GM19025 (cell line): ENCODE measurements at regions not wholly inside any gene's neighbourhood (a gene's known extent, or its start where the extent isn't known, plus 50 kb on each side); places are given as distances from the start of the nearest gene placed in this dataset.

ENCODE experiments used
- ATAC-seq: cut with Tn5 transposase; IDR thresholded peaks from one replicate; pipeline ENCODE4 v1.9.1; 2021; ENCODE audit warnings: mild to moderate bottlenecking, low read depth, moderate library complexity; ENCODE audit not compliant: unreplicated experiment

- no peak for ATAC-seq
Measured at GRCh38 chr14:97319691-97320090, 522.5 kb downstream of the VRK1 start.

- ATAC-seq: no peak
Measured at GRCh38 chr14:97328743-97329142, 531.6 kb downstream of the VRK1 start.

DNA sequence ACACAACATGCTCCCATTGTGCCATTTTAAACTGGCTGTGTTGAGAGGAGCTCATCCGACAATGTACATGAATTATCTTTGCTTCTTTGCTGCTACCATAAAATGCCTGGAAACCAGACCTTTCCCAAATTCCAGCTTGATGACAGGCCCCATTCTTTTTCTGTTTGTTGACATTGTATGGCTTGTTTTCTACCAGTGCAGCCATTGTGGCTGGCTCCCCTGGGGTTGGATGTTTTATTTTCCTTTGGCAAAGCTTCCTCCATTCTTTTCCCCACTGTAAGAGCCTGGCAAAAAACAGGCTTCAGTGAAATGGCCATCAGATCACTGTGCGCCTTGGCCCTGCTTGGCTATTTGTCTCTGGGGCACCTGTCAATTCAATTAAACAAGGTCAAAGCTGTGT is 532.5 kb downstream of the VRK1 start:
- ATAC-seq: no peak

DNA sequence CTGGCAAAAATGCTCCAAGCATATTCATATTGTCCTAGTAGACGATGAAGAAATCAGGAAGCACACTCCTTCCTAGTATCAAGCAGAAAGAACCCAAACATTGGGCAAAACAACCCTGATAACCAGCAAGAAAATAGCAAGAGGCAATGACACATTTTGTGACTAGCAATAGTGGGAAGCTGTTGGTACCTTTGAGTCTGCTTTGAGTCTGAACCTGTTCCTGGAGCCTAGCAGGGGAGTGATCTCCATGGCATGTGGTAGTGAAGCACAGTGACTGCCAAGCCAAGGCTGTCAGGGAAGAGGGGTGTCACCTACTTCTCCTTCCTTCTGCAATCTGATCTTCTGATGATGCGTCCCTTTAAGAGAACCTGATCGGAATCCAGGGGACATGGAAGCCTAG is 533.9 kb downstream of the VRK1 start:
- ATAC-seq: no peak

GRCh38 chr14:97331526-97331925 is 534.3 kb downstream of the VRK1 start:
- ATAC-seq: no peak

DNA sequence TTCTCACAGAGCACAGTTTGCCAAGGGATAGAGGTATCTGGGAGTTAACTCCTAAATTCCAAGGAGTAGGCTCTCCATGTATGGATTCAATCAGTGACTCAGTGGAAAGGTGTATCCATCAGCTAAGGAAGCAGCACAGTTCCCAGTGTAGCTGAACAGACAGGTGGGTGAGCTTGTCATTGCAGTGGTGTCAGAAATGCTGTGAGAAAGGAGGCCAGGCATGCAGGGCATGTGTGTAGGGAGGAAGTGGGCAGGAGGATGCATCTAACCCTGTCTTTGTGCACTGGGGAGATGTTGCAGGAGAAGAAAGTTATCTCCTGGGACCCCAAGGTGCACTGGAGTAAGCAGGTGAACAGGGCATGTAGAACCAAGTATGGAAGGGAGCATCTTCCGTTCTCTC is 539.0 kb downstream of the VRK1 start:
- ATAC-seq: no peak

DNA sequence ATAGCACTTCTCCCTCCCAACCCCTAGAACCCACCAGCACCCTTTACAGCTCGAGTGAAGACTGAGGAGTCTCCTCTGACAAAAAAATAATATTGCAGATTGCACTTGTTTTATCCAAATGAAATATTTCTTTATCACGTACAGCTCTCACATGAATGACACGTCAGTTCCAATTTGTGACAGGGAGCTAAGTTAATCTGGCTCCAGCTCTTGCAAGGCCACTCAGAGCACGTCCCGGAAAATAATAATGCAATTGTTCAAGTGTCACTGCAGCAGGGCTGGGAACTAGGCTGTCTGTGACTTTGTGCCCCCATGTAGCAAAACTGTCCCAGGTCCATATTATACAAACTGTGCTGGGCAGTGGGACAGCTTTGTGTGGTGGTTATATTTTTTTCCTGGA is 539.6 kb downstream of the VRK1 start:
- no peak for ATAC-seq

GRCh38 chr14:97337267-97337666 is 540.1 kb downstream of the VRK1 start:
- ATAC-seq: no peak

- no peak for ATAC-seq
Measured at GRCh38 chr14:97337670-97338069, 540.5 kb downstream of the VRK1 start.

DNA sequence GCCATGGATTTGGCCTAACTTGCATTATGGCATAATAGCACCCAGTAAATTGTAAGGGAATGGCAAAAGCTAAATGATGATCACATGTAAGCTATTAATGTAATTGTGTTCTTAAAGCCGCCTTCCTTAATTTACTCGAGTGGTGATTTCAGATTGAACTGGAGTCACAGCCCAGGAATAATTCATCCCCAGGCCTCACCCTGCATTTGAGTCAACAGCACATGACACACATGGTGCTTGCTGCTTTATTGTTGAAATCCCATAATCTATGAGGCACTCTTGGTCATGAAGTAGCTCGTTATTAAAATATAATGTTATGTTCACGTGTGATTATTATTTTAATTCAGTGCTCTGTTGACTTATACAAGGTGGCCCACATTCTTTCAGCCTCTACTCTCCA is 547.5 kb downstream of the VRK1 start:
- ATAC-seq: no peak

DNA sequence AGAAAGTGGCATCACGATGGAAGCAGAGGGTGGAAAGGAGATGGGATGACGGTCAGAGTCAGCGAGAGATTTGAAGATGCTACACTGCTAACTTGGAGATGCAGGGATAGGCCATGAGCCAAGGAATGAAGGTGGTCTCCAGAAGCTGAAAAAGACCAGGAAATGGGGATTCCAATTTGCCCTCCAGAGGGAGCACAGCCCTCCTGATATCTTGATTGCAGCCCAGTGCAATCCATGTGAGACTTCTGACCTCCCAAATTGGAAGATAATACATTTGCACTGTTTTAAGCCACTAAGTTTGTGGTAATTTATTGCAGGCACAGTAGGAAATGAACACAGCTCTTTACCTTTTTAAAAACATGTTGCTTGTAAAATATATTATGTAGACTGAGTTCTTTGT is 549.5 kb downstream of the VRK1 start:
- ATAC-seq: no peak

- ATAC-seq: no peak
Measured at GRCh38 chr14:97349463-97349862, 552.3 kb downstream of the VRK1 start.

DNA sequence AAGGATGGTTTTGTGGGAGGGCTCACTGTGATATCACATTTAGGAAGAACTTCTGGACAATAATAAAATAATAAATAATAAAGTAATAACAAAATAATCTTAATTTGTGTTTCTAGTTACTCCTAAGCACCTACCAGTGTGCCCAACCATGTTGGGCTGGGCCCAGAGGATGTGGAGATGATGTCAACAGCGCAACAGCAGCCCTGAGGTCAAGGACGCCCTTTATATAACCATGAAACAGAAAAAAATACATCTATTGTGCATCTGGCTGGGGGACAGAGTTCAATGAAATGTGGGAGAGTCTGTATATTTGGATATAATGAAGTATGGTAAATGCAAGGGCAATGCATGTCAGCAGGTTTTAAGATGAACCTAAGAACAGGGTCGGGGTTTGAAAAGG is 552.8 kb downstream of the VRK1 start:
- no peak for ATAC-seq

DNA sequence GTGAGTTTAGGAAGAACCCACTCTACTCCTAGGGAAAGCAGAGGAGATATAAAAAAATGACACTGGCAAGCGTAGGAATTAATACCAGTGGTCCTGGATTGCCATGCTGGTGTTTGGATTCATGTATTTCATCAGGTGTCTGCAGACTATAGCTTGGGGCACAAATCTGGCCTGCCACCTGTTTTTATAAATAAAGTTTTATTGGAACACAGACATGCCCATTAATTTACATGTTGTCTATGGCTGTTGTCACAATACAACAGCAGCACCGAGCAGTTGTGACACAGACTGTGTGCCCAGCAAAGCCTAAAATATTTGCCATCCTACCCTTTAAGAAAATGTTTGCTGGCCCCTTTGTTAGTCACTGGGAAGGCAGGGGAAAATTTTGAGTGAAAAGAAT is 553.2 kb downstream of the VRK1 start:
- no peak for ATAC-seq

GRCh38 chr14:97350894-97351731 is 553.9 kb downstream of the VRK1 start:
- no peak for ATAC-seq

GRCh38 chr14:97353102-97353501 is 555.9 kb downstream of the VRK1 start:
- no peak for ATAC-seq

- ATAC-seq: no peak
Measured at GRCh38 chr14:97354119-97354722, 557.0 kb downstream of the VRK1 start.

DNA sequence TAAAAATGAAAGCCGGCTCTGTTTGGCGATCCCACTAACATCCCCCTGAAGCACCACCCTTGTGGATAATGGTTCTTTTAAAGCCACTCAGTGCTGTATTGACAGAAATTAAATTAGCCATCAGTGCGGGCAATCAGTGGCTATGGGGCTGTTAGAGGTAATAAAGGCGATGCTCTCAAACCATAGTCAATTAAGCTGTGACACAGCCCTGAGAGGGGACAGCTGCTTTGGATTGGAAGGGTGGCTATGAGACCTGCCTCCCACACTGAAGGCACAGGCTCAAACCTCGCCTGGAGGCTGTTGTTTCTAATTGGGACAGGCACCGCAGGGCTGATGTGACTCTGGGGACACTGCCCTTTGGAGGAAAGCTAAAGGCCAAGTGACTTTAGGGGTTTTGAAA is 562.2 kb downstream of the VRK1 start:
- no peak for ATAC-seq

- ATAC-seq: no peak
Measured at GRCh38 chr14:97361181-97361580, 564.0 kb downstream of the VRK1 start.

GRCh38 chr14:97361958-97362357 is 564.8 kb downstream of the VRK1 start:
- ATAC-seq: no peak

- ATAC-seq: no peak
Measured at GRCh38 chr14:97366400-97366799, 569.2 kb downstream of the VRK1 start.

DNA sequence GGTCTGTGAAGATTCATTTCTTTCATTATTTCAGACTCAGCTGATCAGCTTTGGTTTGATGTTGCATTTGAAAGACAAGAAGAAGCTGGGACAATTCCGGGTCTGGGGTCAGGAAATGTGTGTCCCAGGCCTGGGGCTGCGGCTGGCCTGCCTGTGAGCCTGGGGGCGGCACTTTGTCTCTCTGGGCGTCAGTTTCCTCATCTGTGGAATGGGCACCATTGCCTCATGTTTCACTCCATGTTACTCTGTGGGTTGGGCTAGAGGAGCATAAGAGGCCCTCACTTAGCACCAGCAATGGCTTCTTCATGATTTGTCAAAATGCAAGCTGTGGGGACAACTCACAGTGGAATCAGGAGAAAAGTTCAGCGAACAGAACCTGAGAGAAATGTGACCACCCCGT is 570.1 kb downstream of the VRK1 start:
- no peak for ATAC-seq
